Spleen (tissue), 11 donors: ENCODE measurements at regions not wholly inside any gene's neighbourhood (a gene's known extent, or its start where the extent isn't known, plus 50 kb on each side); places are given as distances from the start of the nearest gene placed in this dataset.

Experiments used
- DNase-seq: peaks from one replicate; pipeline ENCODE4 v3.0.0-alpha.2; 2020
- H3K27ac ChIP-seq, 8 donors: fragments of 200-600 bp; sonication (generic) in 7 of 8; 1 replicate in 4 of 8; 2 replicates in 4 of 8; pipeline versions ENCODE4 v1.5.0 to v1.8.0; 2016 to 2021; ENCODE audit warnings: inconsistent platforms in 4 of 8, mild to moderate bottlenecking in 4 of 8, moderate library complexity in 1 of 8
- H3K27me3 ChIP-seq, 7 donors: fragments of 200-600 bp; sonication (generic) in 6 of 7; replicated peaks in 1 of 7; 1 replicate in 4 of 7; 2 replicates in 3 of 7; pipeline versions ENCODE4 v1.5.0 to v1.8.0; 2016 to 2021; ENCODE audit warnings: inconsistent platforms in 3 of 7, mild to moderate bottlenecking in 1 of 7
- H3K36me3 ChIP-seq, 6 donors: fragments of 200-600 bp; sonication (generic) in 5 of 6; 1 replicate in 4 of 6; 2 replicates in 2 of 6; pipeline versions ENCODE4 v1.5.0 to v1.8.0; 2016 to 2021; ENCODE audit warnings: inconsistent platforms in 2 of 6
- H3K4me1 ChIP-seq, 6 donors: fragments of 200-600 bp; sonication (generic) in 5 of 6; 1 replicate in 3 of 6; 2 replicates in 3 of 6; pipeline versions ENCODE4 v1.5.0 to v1.8.0; 2016 to 2021; ENCODE audit warnings: inconsistent platforms in 3 of 6
- H3K4me3 ChIP-seq, 8 donors: fragments of 200-600 bp; sonication (generic) in 7 of 8; 1 replicate in 4 of 8; 2 replicates in 4 of 8; pipeline versions ENCODE4 v1.5.0 to v1.8.0; 2016 to 2021; ENCODE audit warnings: inconsistent platforms in 4 of 8, mild to moderate bottlenecking in 4 of 8, moderate library complexity in 2 of 8
- H3K9me3 ChIP-seq, 8 donors: fragments of 200-600 bp; sonication (generic) in 7 of 8; 1 replicate in 4 of 8; 2 replicates in 4 of 8; pipeline versions ENCODE4 v1.5.0 to v1.8.0; 2016 to 2021; ENCODE audit warnings: inconsistent platforms in 4 of 8
- POLR2A ChIP-seq, 3 donors: fragments of 450-650 bp; IDR thresholded peaks; one replicate each; pipeline ENCODE4 v1.5.1; 2017; ENCODE audit warnings: antibody characterized with exemption in 3 of 3, mild to moderate bottlenecking in 1 of 3
- POLR2AphosphoS5 ChIP-seq, 3 donors: sonication (generic); formaldehyde crosslinking; IDR thresholded peaks; one replicate each; pipeline ENCODE4 v1.5.1; 2017; ENCODE audit warnings: antibody characterized with exemption in 3 of 3
- WGBS, 5 donors: extraction: QIAGEN DNeasy Blood & Tissue Kit in 3 of 5; methylation state at CpG; one replicate each; pipeline versions ENCODE4 v1.1.5 to v1.1.7; 2013 to 2018; 5-methylcytosine and 5-hydroxymethylcytosine counted together
- intact Hi-C: fragments of 100-400 bp; cut with DNase I; formaldehyde crosslinking; loops from one replicate; pipeline ENCODE4 v1.15.0; 2023; ENCODE audit warnings: low total_unique reads
- TF ChIP-seq, protein P1 (sequence below), 11 experiments: fragments of 200-600 bp in 7 of 11; fragments of 450-650 bp in 4 of 11; sonication (generic) in 4 of 11; IDR thresholded peaks in 8 of 11; conservative IDR thresholded peaks in 3 of 11; 1 replicate in 7 of 11; 2 replicates in 4 of 11; pipeline versions ENCODE4 v1.4.0 to v1.8.0; 2016 to 2021; ENCODE audit warnings: antibody characterized with exemption in 11 of 11, inconsistent platforms in 4 of 11, mild to moderate bottlenecking in 1 of 11
- donor health status: healthy with polysubstance abuse.
- donor health status: DM: no; HTN: no; CAD: no; lungs with moderate emphysema.
- donor health status: DM: no; HTN: no; CAD: no.
- donor health status: Bipolar disorder and iron deficiency.
- donor health status: healthy.
- donor health status: DM: no; HTN: no; CAD: no.
- donor health status: DM: yes; HTN: yes; CAD: no.

DNA sequence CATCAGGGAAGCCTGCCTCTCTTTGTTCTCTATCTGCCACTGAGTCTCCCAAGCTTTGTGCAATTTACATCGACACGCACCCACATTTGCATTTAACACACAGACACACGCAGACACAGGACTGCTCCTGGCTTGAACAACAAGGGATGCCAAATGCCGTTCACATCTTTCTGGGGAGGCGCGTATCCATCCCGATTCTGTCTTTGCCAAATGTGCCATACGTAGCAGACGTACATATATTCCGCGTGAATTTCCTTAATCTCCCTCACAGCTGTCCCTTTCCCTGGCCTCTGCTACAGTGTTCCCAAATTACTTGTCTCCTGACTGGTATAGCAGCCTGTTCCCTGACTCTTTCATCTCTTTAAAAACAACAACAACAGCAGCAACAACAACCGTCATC, 409.5 kb downstream of the MIAT start:
- TF ChIP-seq POLR2A (IDR thresholded peaks at IDR 0.05), result no peak
- TF ChIP-seq POLR2AphosphoS5 (IDR thresholded peaks at IDR 0.05), result no peak
- TF ChIP-seq, protein P1, sequence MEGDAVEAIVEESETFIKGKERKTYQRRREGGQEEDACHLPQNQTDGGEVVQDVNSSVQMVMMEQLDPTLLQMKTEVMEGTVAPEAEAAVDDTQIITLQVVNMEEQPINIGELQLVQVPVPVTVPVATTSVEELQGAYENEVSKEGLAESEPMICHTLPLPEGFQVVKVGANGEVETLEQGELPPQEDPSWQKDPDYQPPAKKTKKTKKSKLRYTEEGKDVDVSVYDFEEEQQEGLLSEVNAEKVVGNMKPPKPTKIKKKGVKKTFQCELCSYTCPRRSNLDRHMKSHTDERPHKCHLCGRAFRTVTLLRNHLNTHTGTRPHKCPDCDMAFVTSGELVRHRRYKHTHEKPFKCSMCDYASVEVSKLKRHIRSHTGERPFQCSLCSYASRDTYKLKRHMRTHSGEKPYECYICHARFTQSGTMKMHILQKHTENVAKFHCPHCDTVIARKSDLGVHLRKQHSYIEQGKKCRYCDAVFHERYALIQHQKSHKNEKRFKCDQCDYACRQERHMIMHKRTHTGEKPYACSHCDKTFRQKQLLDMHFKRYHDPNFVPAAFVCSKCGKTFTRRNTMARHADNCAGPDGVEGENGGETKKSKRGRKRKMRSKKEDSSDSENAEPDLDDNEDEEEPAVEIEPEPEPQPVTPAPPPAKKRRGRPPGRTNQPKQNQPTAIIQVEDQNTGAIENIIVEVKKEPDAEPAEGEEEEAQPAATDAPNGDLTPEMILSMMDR (IDR thresholded peaks at IDR 0.05 in 8 of 11, conservative IDR thresholded peaks at IDR 0.05 in 3 of 11), result no peak
- WGBS, 5 donors, result 81 to 86% (median 83%) methylated on average over 12 of the region's 12 CpGs
- Histone ChIP-seq H3K36me3 (no peaks in the 10 kb centered on the region), H3K4me1 (no peaks in the 10 kb centered on the region), H3K27me3 (peaks cover 0 to 80% (median 13%) of the 10 kb centered on the region in 7 donors), H3K9me3 (no peaks in the 10 kb centered on the region), H3K27ac (no peak overlapping the region), H3K4me3 (no peak overlapping the region)
- no peak for DNase-seq
- intact Hi-C loops, result loop anchor here (10.0 kb wide), 1 partner anchor 58 kb away; no protein-coding TSS in a partner anchor

DNA sequence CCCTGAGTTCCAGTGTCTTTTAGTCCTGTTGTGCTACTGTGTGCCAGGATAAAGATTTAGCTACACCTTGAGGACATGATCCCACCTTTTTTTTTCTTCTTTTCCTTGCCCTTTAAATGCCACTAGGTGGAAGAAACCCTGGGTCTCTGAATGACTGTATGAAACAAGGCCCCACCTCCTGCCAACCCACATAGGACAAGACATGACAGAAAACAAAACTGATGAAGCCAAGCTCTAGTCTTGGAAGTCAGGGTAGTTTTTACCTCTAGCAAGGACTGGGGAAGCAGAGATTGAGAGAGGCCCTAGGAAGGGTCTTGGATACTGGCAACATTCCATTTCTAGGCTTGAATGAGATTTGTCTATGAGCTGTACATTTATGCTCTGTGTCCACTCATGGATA, 410.7 kb downstream of the MIAT start:
- Histone ChIP-seq H3K4me1 (no peaks in the 10 kb centered on the region), H3K27ac (no peak overlapping the region), H3K27me3 (peaks cover 0 to 85% (median 13%) of the 10 kb centered on the region in 7 donors), H3K9me3 (no peaks in the 10 kb centered on the region), H3K4me3 (no peak overlapping the region), H3K36me3 (no peaks in the 10 kb centered on the region)
- DNase-seq, result no peak
- no peak for TF ChIP-seq POLR2AphosphoS5 (IDR thresholded peaks at IDR 0.05)
- intact Hi-C loops, result loop anchor here (10.0 kb wide), 1 partner anchor 57 kb away; no protein-coding TSS in a partner anchor

DNA sequence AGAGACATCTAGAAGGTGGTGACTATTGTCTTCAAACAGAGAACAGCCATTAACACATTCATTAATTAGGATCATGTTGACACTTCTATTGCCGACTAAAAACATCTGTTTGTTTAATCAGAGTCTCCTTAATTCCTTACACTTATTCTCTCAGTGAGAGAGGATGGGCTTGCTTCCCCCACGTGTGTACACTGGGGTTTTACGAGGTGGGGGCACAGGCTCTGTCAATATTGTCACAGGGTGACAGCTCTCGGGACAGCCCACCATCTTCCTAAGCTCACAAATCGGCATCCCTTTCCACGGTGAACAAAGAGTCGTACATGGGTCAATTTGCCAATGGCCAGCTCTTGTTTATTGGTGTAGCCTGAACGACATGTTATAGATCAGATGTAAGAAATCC, 413.2 kb downstream of the MIAT start:
- 41 to 51% (median 50%) methylated on average over 8 of the region's 8 CpGs for WGBS, 5 donors
- intact Hi-C loops, result no loop called here
- Histone ChIP-seq H3K4me3 (no peak overlapping the region), H3K4me1 (no peaks in the 10 kb centered on the region), H3K27me3 (peaks cover 0 to 85% (median 13%) of the 10 kb centered on the region in 7 donors), H3K36me3 (no peaks in the 10 kb centered on the region), H3K9me3 (no peaks in the 10 kb centered on the region), H3K27ac (no peak overlapping the region)
- DNase-seq, result no peak
- no peak for TF ChIP-seq POLR2AphosphoS5 (IDR thresholded peaks at IDR 0.05)
- no peak for TF ChIP-seq POLR2A (IDR thresholded peaks at IDR 0.05)
- TF ChIP-seq, protein P1 (IDR thresholded peaks at IDR 0.05 in 8 of 11, conservative IDR thresholded peaks at IDR 0.05 in 3 of 11), result no peak

DNA sequence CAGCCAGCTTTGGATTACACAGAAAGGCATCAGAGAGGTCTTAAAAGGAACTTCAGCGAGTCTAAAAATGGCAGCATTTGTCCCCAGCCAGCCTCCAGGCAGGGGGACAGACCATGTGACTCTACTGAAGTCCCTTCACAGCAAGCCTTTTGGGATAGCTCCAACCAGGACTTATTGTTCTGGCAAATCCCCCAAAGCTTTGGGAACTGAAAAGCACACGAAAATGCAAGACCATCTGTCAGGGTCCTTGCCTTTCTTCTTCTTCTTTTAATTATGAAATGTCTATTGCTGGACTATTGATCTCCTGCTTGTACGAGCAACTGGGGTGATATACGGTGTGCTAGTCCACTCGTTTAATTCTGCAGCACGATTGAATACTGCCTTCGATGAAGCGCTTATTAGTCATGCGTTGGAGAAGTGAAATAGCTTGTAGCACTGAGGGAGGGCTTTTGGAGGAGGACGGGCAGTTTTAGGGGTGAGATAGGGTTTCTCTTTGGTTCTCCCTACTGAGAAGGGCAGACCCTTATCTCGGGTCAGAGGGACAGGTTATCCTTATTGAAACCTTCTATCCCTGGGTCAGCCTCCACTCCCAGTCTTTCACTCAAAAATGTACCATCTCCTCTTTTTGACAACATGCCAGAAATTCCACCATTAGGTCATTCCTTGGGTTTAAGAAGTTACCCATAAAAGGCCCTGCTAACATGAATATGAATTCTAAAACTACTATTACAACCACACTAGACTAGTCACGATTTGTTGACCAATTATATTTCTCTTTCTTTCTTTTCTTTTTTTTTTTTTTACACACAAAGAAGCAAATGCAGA, 416.4 kb downstream of the MIAT start:
- Histone ChIP-seq H3K4me1 (no peaks in the 10 kb centered on the region), H3K36me3 (no peaks in the 10 kb centered on the region), H3K4me3 (no peak overlapping the region), H3K27me3 (peaks cover 0 to 86% (median 13%) of the 10 kb centered on the region in 7 donors), H3K9me3 (peaks cover 0 to 9% (median 2%) of the 10 kb centered on the region in 8 donors), H3K27ac (no peak overlapping the region)
- no peak for DNase-seq
- WGBS, 5 donors, result 66 to 84% (median 74%) methylated on average over 12 of the region's 12 CpGs
- TF ChIP-seq POLR2A (IDR thresholded peaks at IDR 0.05) (no peak), POLR2AphosphoS5 (IDR thresholded peaks at IDR 0.05) (no peak)
- TF ChIP-seq, protein P1 (IDR thresholded peaks at IDR 0.05 in 8 of 11, conservative IDR thresholded peaks at IDR 0.05 in 3 of 11), result no peak
- intact Hi-C loops, result no loop called here
